IPS-NIHi7 (cell line): ENCODE measurements at regions not wholly inside any gene's neighbourhood (a gene's known extent, or its start where the extent isn't known, plus 50 kb on each side); places are given as distances from the start of the nearest gene placed in this dataset.

Experiments used
- DNase-seq: peaks from one replicate; pipeline ENCODE4 v3.0.0; 2012; ENCODE audit warnings: mixed read lengths; ENCODE audit errors: extremely low spot score

DNA sequence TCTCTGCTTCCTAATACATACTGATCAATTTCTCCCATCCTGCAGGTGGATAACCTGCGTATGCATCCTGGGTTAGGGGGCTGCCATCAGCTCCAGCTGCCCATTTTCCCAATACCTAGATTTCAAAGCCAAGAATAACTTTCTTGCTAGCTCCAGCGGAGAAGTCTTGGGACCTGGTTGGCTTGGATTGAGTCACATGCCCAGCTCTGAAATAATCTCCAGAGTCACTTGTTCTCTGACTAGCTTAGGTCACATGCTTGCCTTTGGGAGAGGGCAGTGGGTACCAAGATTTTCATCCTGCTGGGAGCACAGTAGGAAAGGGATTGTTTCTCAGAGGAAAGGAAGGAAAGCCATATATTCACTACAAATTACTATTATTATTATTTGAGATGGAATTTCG, 70.0 kb upstream of the ELAC2 start:
- no peak for DNase-seq

GRCh38 chr17:13086142-13086769, 68.4 kb upstream of the ELAC2 start:
- DNase-seq, result no peak

DNA sequence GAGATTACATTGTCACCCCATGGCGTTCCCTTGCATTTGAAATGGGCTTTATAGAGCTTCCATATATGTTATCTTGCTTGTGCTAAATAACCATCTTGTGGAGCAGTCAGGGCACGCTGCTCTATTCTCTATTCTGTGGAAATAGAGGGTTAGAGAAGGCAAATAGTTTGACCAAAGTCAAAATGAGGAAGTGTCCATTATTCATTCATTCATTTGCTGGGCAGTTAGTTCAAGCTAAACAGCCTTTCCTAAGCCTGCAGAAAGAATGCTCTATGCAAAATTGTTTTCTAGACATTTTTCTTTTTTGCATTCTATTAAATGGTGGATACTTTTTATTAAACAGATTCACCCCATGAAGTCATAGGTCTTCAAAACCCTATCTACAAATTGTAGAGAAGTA, 67.8 kb upstream of the ELAC2 start:
- no peak for DNase-seq

DNA sequence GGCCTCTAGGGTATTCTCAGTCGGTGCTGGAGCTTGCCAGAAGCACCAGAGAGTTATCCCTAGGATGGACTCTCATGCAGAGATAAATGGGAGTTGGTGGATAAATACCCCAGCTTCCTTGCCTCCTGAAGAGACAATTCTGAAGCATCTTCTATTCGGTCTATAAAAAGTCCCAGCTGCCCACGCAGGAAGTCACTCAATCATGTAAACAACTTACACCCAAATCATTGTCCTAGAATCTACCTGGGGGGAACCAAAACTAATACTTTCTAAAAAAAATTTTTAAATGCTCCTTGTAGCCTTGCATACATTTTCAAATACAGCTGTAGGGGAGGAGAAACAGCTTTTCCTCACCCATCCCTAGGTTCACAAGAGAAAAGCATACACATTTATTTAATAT, 66.6 kb upstream of the ELAC2 start:
- DNase-seq, result no peak

DNA sequence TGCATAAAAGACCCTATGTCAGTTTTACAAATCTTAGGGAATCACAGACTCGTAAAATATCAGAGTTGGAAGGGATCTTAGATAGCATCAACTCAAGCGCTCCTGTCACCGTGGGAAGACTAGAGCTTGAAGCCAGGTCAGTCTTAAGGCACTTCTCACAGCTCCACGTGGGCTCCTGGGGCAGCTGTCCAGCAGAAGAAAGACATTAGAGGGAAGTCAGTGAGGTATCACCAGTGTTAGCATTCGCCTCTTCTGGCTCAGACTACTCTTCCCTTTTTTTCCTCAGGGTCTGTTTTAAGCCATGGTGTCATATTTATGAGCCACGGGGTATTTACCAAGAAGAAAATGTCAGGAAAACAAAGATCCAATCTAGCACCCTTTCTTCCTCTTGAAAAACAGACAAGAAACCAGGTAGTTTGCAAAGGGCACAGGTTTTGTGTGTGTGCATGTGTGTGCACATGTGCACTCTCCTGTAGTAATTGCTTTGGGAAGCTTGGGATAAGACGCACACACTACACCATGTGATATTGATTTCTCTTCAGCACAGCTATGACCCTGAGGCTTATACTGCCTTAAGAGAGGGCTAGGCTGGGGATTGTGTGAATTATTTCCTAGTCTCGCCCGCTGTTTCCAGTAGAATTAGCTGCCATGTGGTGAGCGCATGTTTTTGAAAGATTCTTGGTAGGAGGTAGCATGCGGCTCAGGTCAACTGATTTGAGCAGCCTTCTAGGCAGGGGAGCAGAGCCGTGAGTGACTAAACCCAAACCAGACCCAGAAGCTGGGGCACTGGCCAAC, 61.0 kb upstream of the ELAC2 start:
- DNase-seq, result peak; percentile 19

DNA sequence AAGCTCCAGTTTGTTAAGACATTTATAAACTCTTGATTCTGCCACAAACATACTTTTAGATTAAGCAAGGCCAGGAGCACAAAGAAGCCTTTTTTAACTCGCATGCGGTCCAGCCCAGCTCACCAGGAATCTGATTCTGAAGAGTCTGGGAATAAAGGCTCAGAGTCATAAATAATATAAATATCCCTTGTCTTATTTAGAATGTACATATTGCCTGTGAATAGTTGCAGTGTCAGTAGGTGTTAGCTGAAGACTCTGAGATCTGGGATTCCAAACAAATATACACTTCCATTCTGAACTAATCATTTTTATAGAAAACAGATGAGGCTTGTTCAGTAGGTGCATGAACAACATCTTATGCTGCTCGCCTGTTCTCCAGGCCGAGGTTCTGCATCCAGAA, 59.1 kb upstream of the ELAC2 start:
- no peak for DNase-seq

- DNase-seq, result no peak
Observed at GRCh38 chr17:13074026-13074425, 56.2 kb upstream of the ELAC2 start.

DNA sequence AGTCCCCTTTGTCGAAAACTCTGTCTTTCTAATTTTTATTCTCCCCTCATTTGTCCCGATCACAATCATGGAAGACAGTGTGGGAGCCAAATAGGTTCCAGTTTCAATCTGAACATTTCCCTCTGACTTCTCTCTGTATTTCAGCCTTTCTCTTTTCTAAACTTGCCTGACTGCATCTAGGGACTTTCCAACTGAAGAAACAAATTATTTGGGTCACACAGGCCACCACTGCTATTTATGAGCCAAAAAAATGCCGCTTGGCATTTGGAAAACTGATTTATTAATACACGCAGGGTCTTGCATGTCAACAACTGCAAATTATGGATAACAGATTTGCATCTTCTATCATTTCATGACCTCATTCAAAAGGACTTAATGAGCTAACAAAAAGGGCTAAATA, 55.2 kb upstream of the ELAC2 start:
- DNase-seq, result no peak

GRCh38 chr17:13070732-13071131, 52.9 kb upstream of the ELAC2 start:
- no peak for DNase-seq

DNA sequence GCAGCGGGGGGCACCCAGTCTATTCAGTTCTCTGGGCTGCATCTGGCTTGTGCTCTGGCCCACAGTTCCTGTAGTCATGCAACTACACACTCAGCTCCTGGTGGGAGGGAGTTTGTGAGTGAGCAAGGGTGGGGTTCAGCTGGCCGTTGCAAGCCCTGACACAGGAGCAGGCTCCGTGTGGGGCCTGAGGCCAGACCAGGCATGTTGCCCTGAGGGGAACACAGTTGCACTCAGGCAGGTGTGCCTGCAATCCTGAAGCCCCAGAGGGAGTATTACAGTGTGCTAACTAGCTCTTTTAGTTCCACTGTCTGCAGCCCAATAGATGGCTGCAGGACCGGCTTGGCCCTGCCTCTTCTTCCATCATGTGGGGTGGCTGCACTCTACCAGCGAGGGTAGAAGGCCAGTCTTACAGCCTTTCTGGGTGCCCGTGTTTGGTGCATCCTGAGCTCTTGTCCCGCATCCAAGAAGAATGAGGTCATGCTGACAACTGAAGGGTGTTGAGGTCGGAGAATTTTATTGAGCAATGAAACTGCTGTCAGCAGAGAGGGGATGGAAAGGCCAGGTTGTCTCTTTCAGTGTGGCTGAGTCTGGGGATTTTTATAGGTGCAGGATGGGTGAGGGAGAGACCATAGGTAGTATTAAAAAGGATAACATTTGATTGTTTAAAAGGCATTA, 49.9 kb upstream of the ELAC2 start:
- DNase-seq, result no peak
